GM06990 (cell line): ENCODE measurements at regions not wholly inside any gene's neighbourhood (a gene's known extent, or its start where the extent isn't known, plus 50 kb on each side); places are given as distances from the start of the nearest gene placed in this dataset.

ENCODE experiments used
- DNase-seq: peaks from one replicate; pipeline ENCODE4 v3.0.0-alpha.2; 2011; ENCODE audit not compliant: insufficient read length; ENCODE audit errors: extremely low read depth
- H3K27me3 ChIP-seq: replicated peaks from 2 replicates; pipeline ENCODE4 v1.6.0; 2011; ENCODE audit warnings: low read length; ENCODE audit not compliant: control insufficient read depth, insufficient read depth
- H3K36me3 ChIP-seq: 2 replicates; pipeline ENCODE4 v1.5.1; 2011; ENCODE audit warnings: low read length; ENCODE audit not compliant: control insufficient read depth, insufficient read depth
- H3K4me3 ChIP-seq: replicated peaks from 2 replicates; pipeline ENCODE4 v1.5.1; 2011; ENCODE audit warnings: low read depth, mild to moderate bottlenecking, control low read depth, low read length
- CTCF ChIP-seq: IDR thresholded peaks from 2 replicates; pipeline ENCODE4 v1.5.1; 2011; ENCODE audit warnings: low read length, control low read depth, mild to moderate bottlenecking, inconsistent platforms; ENCODE audit not compliant: insufficient read depth, poor library complexity, severe bottlenecking

- H3K4me3 ChIP-seq = no peak overlapping the region
- TF ChIP-seq CTCF = no peak
Observed at GRCh38 chr9:35540315-35540714, 50.4 kb downstream of the RUSC2 start.

GRCh38 chr9:35546853-35547252 is 56.9 kb downstream of the RUSC2 start:
- TF ChIP-seq CTCF = no peak
- H3K27me3 ChIP-seq = no peaks in the 10 kb centered on the region; the same call in 1 of the 2 replicates
- H3K36me3 ChIP-seq = no peaks in the 10 kb centered on the region

More at GRCh38 chr9:35540315-35540714, 50.4 kb downstream of the RUSC2 start:
- no peaks in the 10 kb centered on the region for H3K36me3 ChIP-seq
- no peak for DNase-seq
- no peaks in the 10 kb centered on the region for H3K27me3 ChIP-seq

GRCh38 chr9:35547889-35548418 is 57.1 kb upstream of the TESK1 start:
- H3K36me3 ChIP-seq = no peaks in the 10 kb centered on the region
- H3K27me3 ChIP-seq = no peaks in the 10 kb centered on the region; the same call in none of the 2 replicates
- DNase-seq = no peak
- H3K4me3 ChIP-seq = no peak overlapping the region
- TF ChIP-seq CTCF = no peak

More at GRCh38 chr9:35546853-35547252, 56.9 kb downstream of the RUSC2 start:
- H3K4me3 ChIP-seq = no peak overlapping the region
- DNase-seq = no peak

GRCh38 chr9:35548571-35548970 is 56.5 kb upstream of the TESK1 start:
- no peak for DNase-seq
- no peaks in the 10 kb centered on the region; the same call in none of the 2 replicates for H3K27me3 ChIP-seq
- no peaks in the 10 kb centered on the region for H3K36me3 ChIP-seq
- no peak for TF ChIP-seq CTCF
- no peak overlapping the region for H3K4me3 ChIP-seq

- DNase-seq = no peak
- no peak for TF ChIP-seq CTCF
- H3K27me3 ChIP-seq = no peaks in the 10 kb centered on the region; the same call in none of the 2 replicates
- no peak overlapping the region for H3K4me3 ChIP-seq
- no peaks in the 10 kb centered on the region for H3K36me3 ChIP-seq
Observed at GRCh38 chr9:35549441-35549840, 55.6 kb upstream of the TESK1 start.

GRCh38 chr9:35552376-35552775 is 52.7 kb upstream of the TESK1 start:
- TF ChIP-seq CTCF = no peak
- no peaks in the 10 kb centered on the region; the same call in none of the 2 replicates for H3K27me3 ChIP-seq
- no peak for DNase-seq
- H3K4me3 ChIP-seq = no peak overlapping the region
- no peaks in the 10 kb centered on the region for H3K36me3 ChIP-seq
